ACC112 (cell line): ENCODE measurements at regions not wholly inside any gene's neighbourhood (a gene's known extent, or its start where the extent isn't known, plus 50 kb on each side); places are given as distances from the start of the nearest gene placed in this dataset.

Experiments used
- H2AFZ ChIP-seq: fragments of 200-600 bp; sonication (generic); one replicate; pipeline ENCODE4 v1.6.0; 2017; ENCODE audit warnings: antibody characterized with exemption, low read length; ENCODE audit not compliant: unreplicated experiment
- H3K27ac ChIP-seq: fragments of 200-600 bp; sonication (generic); 2 replicates; pipeline ENCODE4 v1.5.1; 2014; ENCODE audit warnings: low read depth, mild to moderate bottlenecking, antibody characterized with exemption, low read length, moderate library complexity
- H3K27me3 ChIP-seq: fragments of 200-600 bp; sonication (generic); 2 replicates; pipeline ENCODE4 v1.6.1; 2014; ENCODE audit warnings: mild to moderate bottlenecking, antibody characterized with exemption, low read length, moderate library complexity, mixed read lengths; ENCODE audit not compliant: insufficient read depth
- H3K36me3 ChIP-seq: fragments of 200-600 bp; sonication (generic); 2 replicates; pipeline ENCODE4 v1.6.1; 2016; ENCODE audit warnings: mild to moderate bottlenecking, antibody characterized with exemption, low read length, moderate library complexity, mixed read lengths; ENCODE audit not compliant: insufficient read depth
- H3K4me1 ChIP-seq: fragments of 200-600 bp; sonication (generic); one replicate; pipeline ENCODE4 v1.6.1; 2016; ENCODE audit warnings: low read length, mixed read lengths; ENCODE audit not compliant: insufficient read depth, unreplicated experiment, control insufficient read depth
- H3K4me3 ChIP-seq: fragments of 200-600 bp; sonication (generic); 2 replicates; pipeline ENCODE4 v1.5.1; 2014; ENCODE audit warnings: mild to moderate bottlenecking, low read depth, low read length
- H3K79me2 ChIP-seq: fragments of 200-600 bp; sonication (generic); one replicate; pipeline ENCODE4 v1.6.0; 2016; ENCODE audit warnings: low read length; ENCODE audit not compliant: control insufficient read depth, unreplicated experiment, insufficient read depth

- Histone ChIP-seq H3K4me3 (no peak overlapping the region), H3K27ac (no peak overlapping the region), H3K27me3 (no peaks in the 10 kb centered on the region), H3K4me1 (no peaks in the 10 kb centered on the region), H3K36me3 (no peaks in the 10 kb centered on the region), H3K79me2 (no peaks in the 10 kb centered on the region), H2AFZ (no peak overlapping the region)
Measured at GRCh38 chr3:181455276-181455675, 256.4 kb upstream of the SOX2 start.

- no peaks in the 10 kb centered on the region for H3K27me3 ChIP-seq
- no peak overlapping the region for H2AFZ ChIP-seq
Measured at GRCh38 chr3:181454451-181455027, 257.2 kb upstream of the SOX2 start.

GRCh38 chr3:181446741-181447140 is 265.0 kb upstream of the SOX2 start:
- Histone ChIP-seq H2AFZ (no peak overlapping the region), H3K4me1 (no peaks in the 10 kb centered on the region), H3K4me3 (no peak overlapping the region), H3K36me3 (no peaks in the 10 kb centered on the region), H3K79me2 (no peaks in the 10 kb centered on the region), H3K27me3 (no peaks in the 10 kb centered on the region), H3K27ac (no peak overlapping the region)

More at GRCh38 chr3:181454451-181455027, 257.2 kb upstream of the SOX2 start:
- Histone ChIP-seq H3K4me3 (no peak overlapping the region), H3K79me2 (no peaks in the 10 kb centered on the region), H3K4me1 (no peaks in the 10 kb centered on the region), H3K27ac (no peak overlapping the region), H3K36me3 (no peaks in the 10 kb centered on the region)

GRCh38 chr3:181442066-181442465 is 269.7 kb upstream of the SOX2 start:
- no peaks in the 10 kb centered on the region for H3K36me3 ChIP-seq
- H2AFZ ChIP-seq, result no peak overlapping the region
- H3K27me3 ChIP-seq, result no peaks in the 10 kb centered on the region
- no peaks in the 10 kb centered on the region for H3K79me2 ChIP-seq
- H3K4me3 ChIP-seq, result no peak overlapping the region
- no peak overlapping the region for H3K27ac ChIP-seq
- no peaks in the 10 kb centered on the region for H3K4me1 ChIP-seq

- no peaks in the 10 kb centered on the region for H3K4me1 ChIP-seq
Measured at GRCh38 chr3:181432992-181433391, 278.7 kb upstream of the SOX2 start.

GRCh38 chr3:181431748-181432147 is 280.0 kb upstream of the SOX2 start:
- Histone ChIP-seq H3K4me1 (no peaks in the 10 kb centered on the region), H3K36me3 (no peaks in the 10 kb centered on the region), H3K27ac (no peak overlapping the region), H3K27me3 (no peaks in the 10 kb centered on the region), H3K4me3 (no peak overlapping the region), H2AFZ (no peak overlapping the region), H3K79me2 (no peaks in the 10 kb centered on the region)

More at GRCh38 chr3:181432992-181433391, 278.7 kb upstream of the SOX2 start:
- Histone ChIP-seq H3K4me3 (no peak overlapping the region), H3K27ac (no peak overlapping the region), H2AFZ (no peak overlapping the region), H3K79me2 (no peaks in the 10 kb centered on the region), H3K36me3 (no peaks in the 10 kb centered on the region), H3K27me3 (no peaks in the 10 kb centered on the region)

- H3K27me3 ChIP-seq, result no peaks in the 10 kb centered on the region
- no peak overlapping the region for H3K27ac ChIP-seq
- H3K79me2 ChIP-seq, result no peaks in the 10 kb centered on the region
- no peak overlapping the region for H3K4me3 ChIP-seq
- H2AFZ ChIP-seq, result no peak overlapping the region
- H3K4me1 ChIP-seq, result no peaks in the 10 kb centered on the region
- no peaks in the 10 kb centered on the region for H3K36me3 ChIP-seq
Measured at GRCh38 chr3:181425074-181425473, 286.7 kb upstream of the SOX2 start.

GRCh38 chr3:181418233-181418632 is 293.5 kb upstream of the SOX2 start:
- H3K4me3 ChIP-seq, result no peak overlapping the region
- H3K79me2 ChIP-seq, result no peaks in the 10 kb centered on the region
- H3K27ac ChIP-seq, result no peak overlapping the region
- no peaks in the 10 kb centered on the region for H3K27me3 ChIP-seq
- H3K36me3 ChIP-seq, result no peaks in the 10 kb centered on the region
- H3K4me1 ChIP-seq, result no peaks in the 10 kb centered on the region
- H2AFZ ChIP-seq, result no peak overlapping the region

- no peak overlapping the region for H3K27ac ChIP-seq
- no peaks in the 10 kb centered on the region for H3K36me3 ChIP-seq
- no peaks in the 10 kb centered on the region for H3K27me3 ChIP-seq
- no peak overlapping the region for H3K4me3 ChIP-seq
- H3K4me1 ChIP-seq, result no peaks in the 10 kb centered on the region
- no peaks in the 10 kb centered on the region for H3K79me2 ChIP-seq
- H2AFZ ChIP-seq, result no peak overlapping the region
Measured at GRCh38 chr3:181417748-181418147, 294.0 kb upstream of the SOX2 start.

GRCh38 chr3:181410870-181411269 is 300.9 kb upstream of the SOX2 start:
- Histone ChIP-seq H3K4me1 (no peaks in the 10 kb centered on the region), H3K4me3 (no peak overlapping the region), H3K36me3 (no peaks in the 10 kb centered on the region), H2AFZ (no peak overlapping the region), H3K79me2 (no peaks in the 10 kb centered on the region), H3K27ac (no peak overlapping the region), H3K27me3 (no peaks in the 10 kb centered on the region)

GRCh38 chr3:181403876-181404660 is 307.7 kb upstream of the SOX2 start:
- no peak overlapping the region for H2AFZ ChIP-seq
- no peak overlapping the region for H3K27ac ChIP-seq
- H3K27me3 ChIP-seq, result no peaks in the 10 kb centered on the region
- H3K4me1 ChIP-seq, result no peaks in the 10 kb centered on the region
- H3K36me3 ChIP-seq, result no peaks in the 10 kb centered on the region
- no peak overlapping the region for H3K4me3 ChIP-seq
- no peaks in the 10 kb centered on the region for H3K79me2 ChIP-seq
